ENCODE measurements at regions not wholly inside any gene's neighbourhood (a gene's known extent, or its start where the extent isn't known, plus 50 kb on each side); places are given as distances from the start of the nearest gene placed in this dataset.

DNA sequence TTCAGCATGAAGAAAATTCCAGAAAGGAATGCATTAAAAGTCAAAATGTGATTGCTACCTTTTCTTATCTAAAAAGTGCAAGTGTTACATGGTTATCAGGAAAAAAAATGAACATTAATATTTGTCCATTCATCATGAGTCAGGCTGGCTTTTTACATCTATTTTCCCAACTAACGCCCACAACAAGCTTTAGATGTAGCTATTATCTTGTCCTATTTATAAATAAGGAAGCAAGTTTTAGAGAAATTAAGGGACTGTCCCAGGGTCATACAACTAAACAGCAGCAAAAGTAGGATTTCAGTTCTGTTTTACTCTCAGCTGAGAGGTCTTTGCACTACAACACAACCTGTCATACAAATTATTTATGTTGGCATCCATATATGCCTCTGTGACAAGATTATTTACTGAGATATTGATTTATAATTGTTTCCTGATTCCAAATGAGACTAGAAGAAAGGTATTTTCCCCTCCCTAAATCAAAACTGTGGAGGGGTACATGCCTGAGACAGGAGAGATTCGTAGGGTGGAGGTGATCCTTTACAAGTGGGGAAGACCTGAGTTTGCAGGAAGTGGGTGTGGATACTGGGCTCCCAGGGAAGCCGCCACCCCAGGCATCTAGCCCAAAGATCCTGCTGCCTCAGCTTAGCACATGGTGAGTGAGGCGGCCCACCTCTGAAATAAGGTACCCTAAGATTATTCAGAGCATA, 57.2 kb upstream of the ARID5B start:
- no peak for TF ChIP-seq RBBP5 (IDR thresholded peaks at IDR 0.05; ENCODE audit: borderline replicate concordance, low read depth, low read length)
- TF ChIP-seq, protein P1, sequence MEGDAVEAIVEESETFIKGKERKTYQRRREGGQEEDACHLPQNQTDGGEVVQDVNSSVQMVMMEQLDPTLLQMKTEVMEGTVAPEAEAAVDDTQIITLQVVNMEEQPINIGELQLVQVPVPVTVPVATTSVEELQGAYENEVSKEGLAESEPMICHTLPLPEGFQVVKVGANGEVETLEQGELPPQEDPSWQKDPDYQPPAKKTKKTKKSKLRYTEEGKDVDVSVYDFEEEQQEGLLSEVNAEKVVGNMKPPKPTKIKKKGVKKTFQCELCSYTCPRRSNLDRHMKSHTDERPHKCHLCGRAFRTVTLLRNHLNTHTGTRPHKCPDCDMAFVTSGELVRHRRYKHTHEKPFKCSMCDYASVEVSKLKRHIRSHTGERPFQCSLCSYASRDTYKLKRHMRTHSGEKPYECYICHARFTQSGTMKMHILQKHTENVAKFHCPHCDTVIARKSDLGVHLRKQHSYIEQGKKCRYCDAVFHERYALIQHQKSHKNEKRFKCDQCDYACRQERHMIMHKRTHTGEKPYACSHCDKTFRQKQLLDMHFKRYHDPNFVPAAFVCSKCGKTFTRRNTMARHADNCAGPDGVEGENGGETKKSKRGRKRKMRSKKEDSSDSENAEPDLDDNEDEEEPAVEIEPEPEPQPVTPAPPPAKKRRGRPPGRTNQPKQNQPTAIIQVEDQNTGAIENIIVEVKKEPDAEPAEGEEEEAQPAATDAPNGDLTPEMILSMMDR (IDR thresholded peaks at IDR 0.05; ENCODE audit: control extremely low read depth in 1 of 3, insufficient read depth in 1 of 3, low read depth in 1 of 3, low read length in 3 of 3), result no peak
- TF ChIP-seq EP300 (IDR thresholded peaks at IDR 0.05; ENCODE audit: borderline replicate concordance in 1 of 2, low read depth in 2 of 2, low read length in 2 of 2), result no peak
- no peak for TF ChIP-seq SIN3A (conservative IDR thresholded peaks at IDR 0.05 in 1 of 2, IDR thresholded peaks at IDR 0.05 in 1 of 2; ENCODE audit: low read depth in 1 of 2, low read length in 2 of 2)
- no peak for TF ChIP-seq EZH2 (IDR thresholded peaks at IDR 0.05; ENCODE audit: low read depth, low read length, severe bottlenecking)
- no peak for TF ChIP-seq POLR2A (IDR thresholded peaks at IDR 0.05; ENCODE audit: control extremely low read depth in 1 of 2, low read depth in 2 of 2, low read length in 2 of 2)
- TF ChIP-seq POLR2AphosphoS5 (IDR thresholded peaks at IDR 0.05; ENCODE audit: low read depth, low read length), result no peak
